ENCODE measurements at regions not wholly inside any gene's neighbourhood (a gene's known extent, or its start where the extent isn't known, plus 50 kb on each side); places are given as distances from the start of the nearest gene placed in this dataset.

DNA sequence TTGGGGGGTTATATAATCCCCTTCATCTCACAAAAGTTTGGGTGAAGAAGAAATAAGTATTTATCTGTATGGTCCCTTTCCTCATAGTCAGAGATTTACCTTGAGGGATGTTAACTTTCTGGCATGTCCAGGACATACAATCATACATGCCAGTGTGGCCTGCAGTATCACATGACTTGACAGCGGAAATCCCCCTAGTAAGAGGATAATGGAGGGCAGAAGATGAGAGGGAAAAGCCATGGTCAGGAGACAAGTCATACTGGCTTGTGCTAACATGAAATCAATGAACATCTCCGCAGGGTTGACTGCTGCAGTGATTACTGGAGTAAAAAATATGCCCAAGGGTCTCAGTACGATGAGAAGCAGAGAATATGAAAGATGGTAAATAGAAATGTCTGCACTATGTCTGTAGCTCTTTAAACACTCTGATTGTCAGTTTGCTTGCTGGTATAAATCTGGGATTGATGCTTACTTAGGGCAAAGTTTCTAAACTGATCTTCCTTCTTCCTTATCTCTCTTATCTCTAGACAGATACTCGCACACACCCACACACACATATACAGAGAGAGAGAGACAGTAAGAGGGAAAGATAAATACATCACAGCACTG lies 1385.6 kb upstream of the ADGRL3 start:
- Histone ChIP-seq H3K9me3 (ENCODE audit: low read depth) (no peaks in the 10 kb centered on the region), H3K9me2 (ENCODE audit: insufficient read depth) (no peaks in the 10 kb centered on the region), H3K27me3 (replicated peaks; ENCODE audit: insufficient read depth) (no peaks in the 10 kb centered on the region), H3K4me3 (no peak overlapping the region), H4K20me1 (ENCODE audit: insufficient read depth) (no peaks in the 10 kb centered on the region), H3F3A (ENCODE audit: insufficient read depth) (no peaks in the 10 kb centered on the region), H3K9ac (no peak overlapping the region), H3K4me1 (ENCODE audit: insufficient read depth) (no peaks in the 10 kb centered on the region), H3K4me2 (ENCODE audit: unreplicated experiment) (no peak overlapping the region), H3K36me3 (ENCODE audit: low read depth) (no peaks in the 10 kb centered on the region), H3K79me2 (ENCODE audit: insufficient read depth) (no peaks in the 10 kb centered on the region), H3K27ac (no peak overlapping the region), H2AFZ (no peak overlapping the region)
- WGBS, 2 experiments (ENCODE audit: low coverage in 1 of 2, low lambda C conversion rate in 2 of 2, missing lambda C conversion rate in 2 of 2), result 15 to 25% methylated on average over 4 of the region's 4 CpGs
- no peak for DNase-seq
- in situ Hi-C loops (cut with MboI), result no loop called here
- no peak for TF ChIP-seq EZH2phosphoT487 (IDR thresholded peaks at IDR 0.05; ENCODE audit: insufficient read depth, low read depth)
- no peak for TF ChIP-seq EZH2 (IDR thresholded peaks at IDR 0.05; ENCODE audit: insufficient read depth, poor library complexity, severe bottlenecking)

DNA sequence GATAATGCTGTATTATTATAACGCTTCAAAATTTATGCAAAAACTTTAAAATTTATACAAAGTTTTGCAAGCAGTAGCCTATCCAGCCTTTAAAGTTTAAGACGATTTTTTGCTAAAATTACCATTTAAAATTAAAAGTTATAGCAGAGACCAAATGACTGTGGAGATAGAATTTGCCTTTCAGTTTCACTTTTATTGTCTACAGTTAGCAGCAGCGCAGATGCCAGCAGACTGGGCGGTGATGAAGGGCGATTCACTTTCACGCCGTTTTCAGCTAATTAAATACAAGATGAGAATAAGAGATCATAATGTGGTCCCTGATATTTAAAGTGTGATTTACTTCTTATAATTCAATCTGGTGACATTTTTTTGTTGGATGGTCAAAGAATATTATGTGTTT lies 1381.5 kb upstream of the ADGRL3 start:
- Histone ChIP-seq H3K27ac (no peak overlapping the region), H3K9me2 (ENCODE audit: insufficient read depth) (no peaks in the 10 kb centered on the region), H3K36me3 (ENCODE audit: low read depth) (no peaks in the 10 kb centered on the region), H3K79me2 (ENCODE audit: insufficient read depth) (no peaks in the 10 kb centered on the region), H3F3A (ENCODE audit: insufficient read depth) (no peaks in the 10 kb centered on the region), H3K9me3 (ENCODE audit: low read depth) (no peaks in the 10 kb centered on the region), H3K9ac (no peak overlapping the region), H3K4me3 (no peak overlapping the region), H3K4me1 (ENCODE audit: insufficient read depth) (no peaks in the 10 kb centered on the region), H3K27me3 (replicated peaks; ENCODE audit: insufficient read depth) (no peaks in the 10 kb centered on the region), H4K20me1 (ENCODE audit: insufficient read depth) (no peaks in the 10 kb centered on the region), H3K4me2 (ENCODE audit: unreplicated experiment) (no peak overlapping the region), H2AFZ (no peak overlapping the region)
- in situ Hi-C loops (cut with MboI), result no loop called here
- no peak for TF ChIP-seq EZH2phosphoT487 (IDR thresholded peaks at IDR 0.05; ENCODE audit: insufficient read depth, low read depth)
- TF ChIP-seq EZH2 (IDR thresholded peaks at IDR 0.05; ENCODE audit: insufficient read depth, poor library complexity, severe bottlenecking), result no peak
- no peak for DNase-seq
- 42 to 51% methylated on average over 7 of the region's 7 CpGs for WGBS, 2 experiments (ENCODE audit: low coverage in 1 of 2, low lambda C conversion rate in 2 of 2, missing lambda C conversion rate in 2 of 2)

DNA sequence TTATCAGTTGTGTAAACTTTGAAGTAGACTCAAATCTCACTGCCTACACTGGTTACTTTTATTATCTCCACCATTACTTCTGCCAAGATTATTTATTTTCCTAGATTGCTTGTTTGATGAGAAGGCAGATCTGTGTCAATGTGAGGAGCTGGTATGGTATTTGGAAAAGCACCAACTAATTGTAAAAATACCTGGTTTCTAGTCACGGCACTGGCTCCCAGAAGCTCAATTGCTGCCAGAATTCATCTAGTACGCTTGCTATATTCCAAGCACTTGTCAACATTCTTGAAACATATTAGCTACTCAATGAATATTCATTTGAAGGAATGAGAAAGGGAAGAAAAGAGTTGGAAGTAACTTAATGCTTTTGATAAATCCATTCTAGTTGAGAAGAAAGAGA lies 1376.8 kb upstream of the ADGRL3 start:
- no peaks in the 10 kb centered on the region for H4K20me1 ChIP-seq (ENCODE audit: insufficient read depth)
- H3K27ac ChIP-seq, result no peak overlapping the region
- no peak overlapping the region for H3K9ac ChIP-seq
- no peak overlapping the region for H2AFZ ChIP-seq
- H3K27me3 ChIP-seq (replicated peaks; ENCODE audit: insufficient read depth), result no peaks in the 10 kb centered on the region
- no peaks in the 10 kb centered on the region for H3K4me1 ChIP-seq (ENCODE audit: insufficient read depth)
- DNase-seq, result no peak
- no peaks in the 10 kb centered on the region for H3K9me2 ChIP-seq (ENCODE audit: insufficient read depth)
- no peaks in the 10 kb centered on the region for H3K9me3 ChIP-seq (ENCODE audit: low read depth)
- H3K79me2 ChIP-seq (ENCODE audit: insufficient read depth), result no peaks in the 10 kb centered on the region
- H3F3A ChIP-seq (ENCODE audit: insufficient read depth), result no peaks in the 10 kb centered on the region
- no peak overlapping the region for H3K4me2 ChIP-seq (ENCODE audit: unreplicated experiment)
- H3K4me3 ChIP-seq, result no peak overlapping the region
- WGBS, 2 experiments (ENCODE audit: low coverage in 1 of 2, low lambda C conversion rate in 2 of 2, missing lambda C conversion rate in 2 of 2), result 15 to 16% methylated on average over 2 of the region's 2 CpGs
- no peaks in the 10 kb centered on the region for H3K36me3 ChIP-seq (ENCODE audit: low read depth)
- in situ Hi-C loops (cut with MboI), result no loop called here
- TF ChIP-seq EZH2 (IDR thresholded peaks at IDR 0.05; ENCODE audit: insufficient read depth, poor library complexity, severe bottlenecking), result no peak
- no peak for TF ChIP-seq EZH2phosphoT487 (IDR thresholded peaks at IDR 0.05; ENCODE audit: insufficient read depth, low read depth)

GRCh38 chr4:59825104-59825503 lies 1375.0 kb upstream of the ADGRL3 start:
- Histone ChIP-seq H3K79me2 (ENCODE audit: insufficient read depth) (no peaks in the 10 kb centered on the region), H3K4me3 (no peak overlapping the region), H3F3A (ENCODE audit: insufficient read depth) (no peaks in the 10 kb centered on the region), H4K20me1 (ENCODE audit: insufficient read depth) (no peaks in the 10 kb centered on the region), H3K27me3 (replicated peaks; ENCODE audit: insufficient read depth) (no peaks in the 10 kb centered on the region), H3K9me2 (ENCODE audit: insufficient read depth) (no peaks in the 10 kb centered on the region), H3K9me3 (ENCODE audit: low read depth) (no peaks in the 10 kb centered on the region), H2AFZ (no peak overlapping the region), H3K36me3 (ENCODE audit: low read depth) (no peaks in the 10 kb centered on the region), H3K27ac (no peak overlapping the region), H3K4me2 (ENCODE audit: unreplicated experiment) (no peak overlapping the region), H3K9ac (no peak overlapping the region), H3K4me1 (ENCODE audit: insufficient read depth) (no peaks in the 10 kb centered on the region)
- TF ChIP-seq EZH2phosphoT487 (IDR thresholded peaks at IDR 0.05; ENCODE audit: insufficient read depth, low read depth) (no peak), EZH2 (IDR thresholded peaks at IDR 0.05; ENCODE audit: insufficient read depth, poor library complexity, severe bottlenecking) (no peak)
- in situ Hi-C loops (cut with MboI), result no loop called here
- DNase-seq, result no peak
- WGBS, 2 experiments (ENCODE audit: low coverage in 1 of 2, low lambda C conversion rate in 2 of 2, missing lambda C conversion rate in 2 of 2), result 22 to 25% methylated on average over 6 of the region's 6 CpGs

- no peak overlapping the region for H3K27ac ChIP-seq
- 22 to 27% methylated on average over 2 of the region's 2 CpGs for WGBS, 2 experiments (ENCODE audit: low coverage in 1 of 2, low lambda C conversion rate in 2 of 2, missing lambda C conversion rate in 2 of 2)
- no peaks in the 10 kb centered on the region for H3K79me2 ChIP-seq (ENCODE audit: insufficient read depth)
- in situ Hi-C loops (cut with MboI), result no loop called here
- H3K36me3 ChIP-seq (ENCODE audit: low read depth), result no peaks in the 10 kb centered on the region
- no peak overlapping the region for H2AFZ ChIP-seq
- no peak for DNase-seq
- H4K20me1 ChIP-seq (ENCODE audit: insufficient read depth), result no peaks in the 10 kb centered on the region
- H3K4me1 ChIP-seq (ENCODE audit: insufficient read depth), result no peaks in the 10 kb centered on the region
- H3K9me2 ChIP-seq (ENCODE audit: insufficient read depth), result 0 out of 2 replicates have a peak, but pooled peaks cover 4% of the 10 kb centered on the region
- H3K4me3 ChIP-seq, result no peak overlapping the region
- no peaks in the 10 kb centered on the region for H3K27me3 ChIP-seq (replicated peaks; ENCODE audit: insufficient read depth)
- H3F3A ChIP-seq (ENCODE audit: insufficient read depth), result no peaks in the 10 kb centered on the region
- no peak overlapping the region for H3K4me2 ChIP-seq (ENCODE audit: unreplicated experiment)
- TF ChIP-seq EZH2phosphoT487 (IDR thresholded peaks at IDR 0.05; ENCODE audit: insufficient read depth, low read depth), result no peak
- TF ChIP-seq EZH2 (IDR thresholded peaks at IDR 0.05; ENCODE audit: insufficient read depth, poor library complexity, severe bottlenecking), result no peak
- no peaks in the 10 kb centered on the region for H3K9me3 ChIP-seq (ENCODE audit: low read depth)
- no peak overlapping the region for H3K9ac ChIP-seq
Measured at GRCh38 chr4:59831746-59832145, 1368.4 kb upstream of the ADGRL3 start.

Measured in GM23248 (cell line).